ENCODE measurements at regions not wholly inside any gene's neighbourhood (a gene's known extent, or its start where the extent isn't known, plus 50 kb on each side); places are given as distances from the start of the nearest gene placed in this dataset.

DNA sequence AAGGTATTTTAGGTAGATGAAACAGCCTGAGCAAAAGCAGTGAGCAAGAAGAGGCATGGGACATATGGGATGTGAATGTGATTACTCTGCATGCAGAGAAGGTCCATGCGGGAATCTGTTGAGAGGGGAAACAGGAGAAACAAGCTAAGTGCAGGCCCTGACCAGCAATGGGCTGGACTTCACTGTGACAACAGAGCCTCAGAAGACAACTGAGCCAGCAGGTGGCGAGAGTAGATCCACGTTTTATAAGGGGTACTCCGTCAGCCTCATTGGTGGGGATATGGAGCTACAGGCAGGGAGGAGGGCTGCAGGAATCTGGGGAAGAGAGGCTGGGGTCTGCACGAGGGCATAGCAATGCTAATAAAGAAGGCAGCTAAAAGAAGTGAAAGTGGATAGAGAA lies 405.9 kb upstream of the LMCD1 start:
- DNase-seq (no peak), ATAC-seq (ENCODE audit: poor library complexity) (no peak)
- intact Hi-C loops (cut with DNase I): no loop called here

DNA sequence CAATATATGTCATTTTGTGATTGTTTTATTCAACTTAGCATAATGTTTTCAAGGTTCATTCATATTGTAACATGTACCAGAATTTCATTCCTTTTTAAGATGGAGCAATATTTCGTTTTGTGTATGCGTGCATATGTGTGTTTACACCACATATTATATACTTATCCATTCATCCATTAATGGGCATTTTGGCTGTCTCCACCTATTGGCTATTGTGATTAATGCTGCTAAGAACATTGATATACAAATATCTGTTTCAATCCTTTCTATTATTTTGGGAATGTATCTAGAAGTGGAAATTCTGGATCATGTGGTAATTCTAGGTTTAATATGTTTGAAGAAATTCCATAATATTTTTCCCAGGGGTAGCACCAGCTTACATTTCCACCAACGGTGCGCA lies 403.9 kb upstream of the LMCD1 start:
- DNase-seq (no peak), ATAC-seq (ENCODE audit: poor library complexity) (no peak)
- intact Hi-C loops (cut with DNase I): no loop called here

GRCh38 chr3:8103954-8104353 lies 397.7 kb upstream of the LMCD1 start:
- ATAC-seq (ENCODE audit: poor library complexity) (no peak), DNase-seq (no peak)
- intact Hi-C loops (cut with DNase I): no loop called here

- ATAC-seq (ENCODE audit: poor library complexity) (no peak), DNase-seq (no peak)
- intact Hi-C loops (cut with DNase I): no loop called here
These were observed 394.7 kb upstream of the LMCD1 start for GRCh38 chr3:8106921-8107320.

DNA sequence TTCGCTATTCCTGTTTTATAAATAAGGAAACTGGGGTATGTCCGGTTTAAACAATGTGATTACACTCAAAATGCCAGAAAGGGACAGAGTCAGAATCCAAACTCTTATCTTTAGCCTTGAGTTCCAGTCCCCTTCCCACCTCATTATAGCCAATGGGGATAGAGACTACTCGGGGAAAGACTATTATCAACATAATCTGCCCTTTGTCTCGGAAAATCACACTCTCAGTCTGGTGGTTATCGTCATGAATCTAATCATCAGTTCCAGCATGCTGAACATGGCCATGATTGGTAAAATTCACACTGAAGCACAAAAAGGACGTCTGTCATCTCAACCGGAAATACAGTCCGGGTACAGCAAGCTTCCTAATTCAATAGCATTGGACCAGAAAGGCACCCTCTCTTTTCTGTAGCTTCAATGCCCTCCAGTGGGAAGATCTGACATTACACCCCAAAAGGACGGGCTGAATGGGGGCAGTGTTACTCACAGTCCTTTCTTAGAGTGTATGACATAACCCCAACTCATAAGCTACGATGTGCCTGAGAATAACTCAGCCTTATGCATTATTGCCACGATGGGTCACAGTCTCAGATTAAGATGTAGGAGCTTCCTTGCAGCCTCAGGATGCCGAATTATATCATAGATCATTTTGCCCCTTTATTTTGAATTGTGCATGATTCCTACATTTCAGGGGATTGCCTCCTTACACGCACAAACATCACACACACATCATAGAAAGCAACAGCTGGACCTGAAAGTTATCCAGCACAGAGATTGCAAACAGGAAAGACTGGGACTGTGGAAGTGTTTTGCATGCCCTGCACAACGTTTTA lies 390.4 kb upstream of the LMCD1 start:
- intact Hi-C loops (cut with DNase I): no loop called here
- ATAC-seq (ENCODE audit: poor library complexity): peak; percentile 91
- no peak for DNase-seq

DNA sequence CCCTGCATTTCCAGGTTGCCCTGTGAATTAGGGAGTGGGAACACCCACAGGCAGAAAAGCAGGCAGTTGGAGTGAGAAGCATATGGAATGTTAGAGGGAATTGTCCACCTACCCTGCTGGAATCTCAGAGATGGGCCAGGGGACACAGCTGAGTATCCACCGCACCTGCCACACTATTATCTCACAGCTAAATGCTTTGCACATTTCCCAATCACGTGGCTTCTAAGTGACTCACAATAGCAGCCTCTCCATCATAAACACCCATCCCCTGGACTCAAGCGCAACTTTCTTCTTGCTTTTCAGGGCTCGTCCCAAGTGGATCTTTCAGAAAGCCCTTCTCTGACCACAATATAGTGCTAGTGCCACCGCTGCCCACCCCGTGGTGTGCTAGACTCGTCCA lies 389.0 kb upstream of the LMCD1 start:
- intact Hi-C loops (cut with DNase I): no loop called here
- ATAC-seq (ENCODE audit: poor library complexity) (no peak), DNase-seq (no peak)

- intact Hi-C loops (cut with DNase I): no loop called here
- no peak for ATAC-seq (ENCODE audit: poor library complexity)
- no peak for DNase-seq
These were observed 388.0 kb upstream of the LMCD1 start for GRCh38 chr3:8113626-8114025.

DNA sequence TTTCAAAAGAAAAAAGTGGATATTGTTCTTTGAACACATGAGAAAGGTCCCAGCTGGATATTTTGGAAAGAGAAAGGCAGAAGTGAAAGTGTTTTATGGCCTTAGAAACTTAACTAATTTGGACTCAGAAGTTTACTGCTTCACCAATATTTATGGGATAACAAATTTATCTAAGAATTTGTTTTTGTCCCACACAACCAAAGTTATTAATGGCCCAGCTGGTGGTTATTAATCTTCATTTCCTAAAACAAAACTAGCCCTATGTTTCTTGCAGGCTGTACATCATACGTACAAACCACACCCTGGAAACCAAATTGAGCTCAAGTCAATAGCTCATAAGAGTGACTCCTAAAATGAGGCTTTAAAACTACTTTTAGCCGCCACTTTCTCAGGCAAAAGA lies 372.9 kb upstream of the LMCD1 start:
- DNase-seq (no peak), ATAC-seq (ENCODE audit: poor library complexity) (no peak)
- intact Hi-C loops (cut with DNase I): no loop called here

DNA sequence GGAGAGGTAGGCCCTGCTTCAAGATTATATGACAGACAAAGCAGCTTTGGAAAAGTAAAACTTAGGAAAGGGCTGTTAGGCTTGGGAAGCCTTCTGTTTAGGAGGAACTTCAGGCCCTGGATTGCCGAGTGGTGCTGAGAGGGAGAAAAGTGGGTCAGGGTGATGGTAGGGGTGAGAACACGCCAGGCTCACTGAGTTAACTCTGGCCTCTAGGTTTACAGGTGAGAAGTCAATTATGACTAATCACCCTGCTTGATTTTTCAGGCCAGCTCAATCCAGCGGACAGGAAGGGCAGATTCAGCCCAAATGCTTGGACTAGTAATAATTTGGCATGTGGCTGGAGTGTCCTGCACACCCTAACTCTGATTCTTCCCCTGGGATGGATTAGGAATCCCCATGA lies 365.1 kb upstream of the LMCD1 start:
- ATAC-seq (ENCODE audit: poor library complexity) (no peak), DNase-seq (no peak)
- intact Hi-C loops (cut with DNase I): no loop called here

- intact Hi-C loops (cut with DNase I): no loop called here
- DNase-seq (no peak), ATAC-seq (ENCODE audit: poor library complexity) (no peak)
These were observed 358.4 kb upstream of the LMCD1 start for GRCh38 chr3:8143186-8143585.

DNA sequence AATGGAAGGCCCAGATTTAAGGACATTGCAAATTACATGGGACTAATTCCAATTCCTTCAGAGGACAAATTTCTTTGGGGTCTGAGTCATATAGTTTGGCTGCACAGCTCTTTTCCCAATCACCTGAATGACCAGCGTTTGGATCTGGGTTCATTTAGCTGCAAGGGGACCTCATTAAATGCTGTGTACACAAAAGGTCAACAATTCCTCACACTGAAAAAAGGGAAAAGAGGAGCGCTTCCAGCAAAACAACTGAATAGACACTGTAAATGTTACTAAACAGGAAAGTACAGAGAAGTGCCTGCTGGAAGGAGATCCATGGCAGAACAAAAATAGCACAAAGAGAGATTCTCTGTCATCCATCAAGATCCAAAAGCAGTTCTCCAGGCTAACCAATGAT lies 356.0 kb upstream of the LMCD1 start:
- no peak for DNase-seq
- intact Hi-C loops (cut with DNase I): no loop called here
- ATAC-seq (ENCODE audit: poor library complexity): no peak

DNA sequence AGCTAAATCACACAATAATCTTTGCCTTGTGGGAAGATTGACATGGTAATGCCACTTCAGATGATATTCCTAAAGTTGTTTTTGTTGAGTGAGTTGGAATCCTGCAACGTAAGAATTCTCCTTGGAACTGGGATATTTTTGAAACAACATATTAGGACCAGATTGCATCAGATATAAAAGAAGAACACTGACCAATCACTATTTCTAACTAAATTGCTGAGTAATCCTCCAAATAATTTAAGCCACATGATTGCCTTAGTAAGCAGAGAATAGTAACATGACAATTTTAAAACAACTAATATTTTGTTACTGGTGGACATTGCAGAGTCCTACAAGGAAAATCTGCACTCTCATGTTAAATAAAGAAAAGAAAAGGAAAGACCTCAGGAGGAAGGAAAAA lies 353.9 kb upstream of the LMCD1 start:
- intact Hi-C loops (cut with DNase I): no loop called here
- ATAC-seq (ENCODE audit: poor library complexity) (no peak), DNase-seq (no peak)

DNA sequence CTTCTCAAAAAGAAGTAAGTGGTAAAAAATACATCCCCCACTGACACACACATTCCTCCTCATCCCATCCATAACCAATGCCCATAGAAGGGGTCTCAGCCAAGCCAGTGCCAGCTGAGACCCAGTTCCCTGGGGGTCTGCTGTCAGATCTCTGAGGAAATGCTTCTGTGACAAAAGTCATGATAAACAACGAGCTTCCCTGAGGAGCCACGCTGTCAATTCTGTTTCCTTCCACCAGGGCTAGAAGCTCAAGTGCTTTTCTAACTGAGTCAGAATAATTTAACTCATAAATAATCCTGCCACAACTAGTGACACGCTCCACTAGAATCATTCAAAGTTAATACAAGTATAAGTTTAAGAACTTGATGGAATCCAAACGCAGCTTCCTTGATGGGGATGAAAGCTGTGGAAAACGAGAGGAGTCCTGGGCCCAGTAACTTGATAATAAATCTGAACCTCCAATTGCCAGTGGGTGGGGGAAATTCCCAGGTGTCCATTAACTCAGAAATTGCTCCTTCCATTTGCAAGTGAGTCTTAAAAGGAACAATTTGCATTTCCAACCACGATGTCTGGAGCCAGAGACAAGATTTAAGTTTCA lies 348.7 kb upstream of the LMCD1 start:
- intact Hi-C loops (cut with DNase I): no loop called here
- DNase-seq (no peak), ATAC-seq (ENCODE audit: poor library complexity) (no peak)

GRCh38 chr3:8153800-8154199 lies 347.8 kb upstream of the LMCD1 start:
- no peak for ATAC-seq (ENCODE audit: poor library complexity)
- DNase-seq: no peak
- intact Hi-C loops (cut with DNase I): no loop called here

- intact Hi-C loops (cut with DNase I): no loop called here
- no peak for ATAC-seq (ENCODE audit: poor library complexity)
- no peak for DNase-seq
These were observed 347.0 kb upstream of the LMCD1 start for GRCh38 chr3:8154617-8155016.

DNA sequence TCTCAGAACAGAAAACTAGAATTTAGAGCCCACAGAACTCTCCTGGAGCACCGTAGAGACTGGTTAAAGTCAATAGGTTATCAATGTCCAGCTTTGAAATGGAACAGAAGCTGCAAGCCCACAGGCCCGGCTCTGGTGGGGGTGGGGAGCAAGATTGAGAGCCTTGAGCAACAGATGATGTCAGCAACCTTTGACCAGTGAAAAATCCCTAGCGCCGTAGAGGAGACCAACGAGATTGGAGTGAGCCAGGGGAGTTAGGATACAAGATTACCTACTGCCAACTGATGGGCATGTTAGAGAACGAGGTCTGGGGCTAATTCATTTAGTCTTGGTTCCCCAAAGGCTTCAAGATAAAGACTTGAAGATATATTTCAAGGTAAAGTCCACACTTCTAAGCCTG lies 345.5 kb upstream of the LMCD1 start:
- no peak for ATAC-seq (ENCODE audit: poor library complexity)
- DNase-seq: no peak
- intact Hi-C loops (cut with DNase I): no loop called here

- DNase-seq (no peak), ATAC-seq (ENCODE audit: poor library complexity) (no peak)
- intact Hi-C loops (cut with DNase I): no loop called here
These were observed 344.8 kb upstream of the LMCD1 start for GRCh38 chr3:8156831-8157230.

DNA sequence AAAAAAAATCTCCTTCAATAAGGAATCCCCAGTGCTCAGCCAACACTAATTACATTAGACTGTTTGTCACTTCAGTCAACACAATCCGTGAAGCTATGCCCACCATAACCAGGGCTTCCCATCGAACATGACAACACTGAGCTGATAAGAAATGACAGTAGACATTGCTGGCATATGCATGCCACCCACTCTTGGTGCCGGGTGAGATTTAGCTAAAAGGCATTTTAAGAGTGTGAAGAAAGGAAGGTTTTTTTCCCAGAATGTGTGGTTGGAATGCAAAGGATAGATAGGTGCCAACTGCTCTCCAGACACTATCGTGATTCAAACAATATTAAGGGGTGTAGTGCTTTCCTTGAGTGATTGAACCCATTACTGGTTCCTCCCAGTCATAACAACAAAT lies 344.0 kb upstream of the LMCD1 start:
- intact Hi-C loops (cut with DNase I): no loop called here
- DNase-seq (no peak), ATAC-seq (ENCODE audit: poor library complexity) (no peak)

GRCh38 chr3:8164145-8164544 lies 337.5 kb upstream of the LMCD1 start:
- DNase-seq (no peak), ATAC-seq (ENCODE audit: poor library complexity) (no peak)
- intact Hi-C loops (cut with DNase I): no loop called here

- intact Hi-C loops (cut with DNase I): no loop called here
- ATAC-seq (ENCODE audit: poor library complexity) (no peak), DNase-seq (no peak)
These were observed 335.6 kb upstream of the LMCD1 start for GRCh38 chr3:8166014-8166413.

GRCh38 chr3:8170971-8171508 lies 330.6 kb upstream of the LMCD1 start:
- no peak for ATAC-seq (ENCODE audit: poor library complexity)
- intact Hi-C loops (cut with DNase I): no loop called here
- DNase-seq: no peak

Measured in Right ventricle myocardium superior (tissue), 1 donor.